IMR-90 (cell line): ENCODE measurements at regions not wholly inside any gene's neighbourhood (a gene's known extent, or its start where the extent isn't known, plus 50 kb on each side); places are given as distances from the start of the nearest gene placed in this dataset.

Experiments used
- ATAC-seq: fragments of 200-7000 bp; cut with Tn5 transposase; 2 replicates; pipeline ENCODE4 v1.9.1; 2020; ENCODE audit warnings: low read depth, mild to moderate bottlenecking, moderate library complexity
- BruUV-seq: library from RNA; stranded (reverse); fragments of 400-500 nt; replicated peaks from 2 replicates; lab custom pipeline; 2021; lab: Mats Ljungman, UMichigan
- CTCF ChIA-PET: fragments of 300-600 bp; formaldehyde crosslinking; extraction: SDS; loops from one replicate; lab custom pipeline; 2021; ENCODE audit warnings: antibody characterized with exemption; lab: Yijun Ruan, JAX
- POLR2A ChIA-PET: fragments of 300-600 bp; sonication (Branson Sonifier 250); formaldehyde crosslinking; loops from one replicate; lab custom pipeline; 2022; ENCODE audit warnings: antibody characterized with exemption; ENCODE audit not compliant: unreplicated experiment; lab: Charles Lee
- DNase-seq: peaks from one replicate; pipeline ENCODE4 v3.0.0; 2013
- H2AFZ ChIP-seq: replicated peaks from 2 replicates; pipeline ENCODE3; 2013; ENCODE audit warnings: low read length, mild to moderate bottlenecking; ENCODE audit not compliant: poor library complexity
- H2AK5ac ChIP-seq: 2 replicates; pipeline ENCODE4 v1.6.1; 2013; ENCODE audit warnings: low read depth, low read length, inconsistent platforms
- H2AK9ac ChIP-seq: replicated peaks from 2 replicates; pipeline ENCODE3; 2013; ENCODE audit warnings: mild to moderate bottlenecking, low read depth, low read length, moderate library complexity; ENCODE audit not compliant: poor library complexity
- H2BK120ac ChIP-seq: 2 replicates; pipeline ENCODE4 v1.6.1; 2013; ENCODE audit warnings: low read depth, low read length, inconsistent platforms
- H2BK15ac ChIP-seq: 3 replicates; pipeline ENCODE4 v1.6.1; 2013; ENCODE audit warnings: low read depth, low read length, inconsistent platforms
- H2BK20ac ChIP-seq: 2 replicates; pipeline ENCODE4 v1.6.1; 2013; ENCODE audit warnings: low read depth, mild to moderate bottlenecking, inconsistent platforms, low read length, moderate library complexity
- H2BK5ac ChIP-seq: 2 replicates; pipeline ENCODE4 v1.6.1; 2013; ENCODE audit warnings: mild to moderate bottlenecking, low read depth, low read length, inconsistent platforms; ENCODE audit not compliant: poor library complexity, severe bottlenecking
- H3K14ac ChIP-seq: replicated peaks from 2 replicates; pipeline ENCODE4 v1.6.1; 2013; ENCODE audit warnings: low read depth, low read length, inconsistent platforms
- H3K18ac ChIP-seq: 2 replicates; pipeline ENCODE4 v1.6.1; 2013; ENCODE audit warnings: low read depth, low read length, control low read depth
- H3K23ac ChIP-seq: 2 replicates; pipeline ENCODE4 v1.6.1; 2013; ENCODE audit warnings: low read depth, low read length, inconsistent platforms
- H3K27ac ChIP-seq: 2 replicates; pipeline ENCODE4 v1.5.1; 2013; ENCODE audit warnings: mild to moderate bottlenecking, control low read depth, low read length; ENCODE audit not compliant: insufficient read depth
- H3K27me3 ChIP-seq: 2 replicates; pipeline ENCODE4 v1.6.1; 2013; ENCODE audit warnings: low read length; ENCODE audit not compliant: control insufficient read depth, insufficient read depth
- H3K36me3 ChIP-seq: 2 replicates; pipeline ENCODE4 v1.6.1; 2013; ENCODE audit warnings: low read length, mixed read lengths; ENCODE audit not compliant: control insufficient read depth, insufficient read depth
- H3K4ac ChIP-seq: 2 replicates; pipeline ENCODE4 v1.6.1; 2013; ENCODE audit warnings: low read depth, low read length, inconsistent platforms
- H3K4me1 ChIP-seq: 2 replicates; pipeline ENCODE4 v1.6.1; 2013; ENCODE audit warnings: low read length, mixed read lengths; ENCODE audit not compliant: control insufficient read depth, insufficient read depth
- H3K4me2 ChIP-seq: 2 replicates; pipeline ENCODE4 v1.6.1; 2013; ENCODE audit warnings: low read depth, mild to moderate bottlenecking, control low read depth, low read length, moderate library complexity
- H3K4me3 ChIP-seq: 2 replicates; pipeline ENCODE4 v1.5.1; 2013; ENCODE audit warnings: low read depth, mild to moderate bottlenecking, control low read depth, low read length, moderate library complexity; ENCODE audit not compliant: insufficient read depth
- H3K56ac ChIP-seq: 2 replicates; pipeline ENCODE4 v1.6.1; 2013; ENCODE audit warnings: low read length, inconsistent platforms; ENCODE audit not compliant: insufficient read depth; ENCODE audit errors: extremely low read depth
- H3K79me1 ChIP-seq, 2 experiments: 2 replicates each; pipeline ENCODE4 v1.6.1; 2013; ENCODE audit warnings: low read length in 2 of 2, inconsistent platforms in 1 of 2, low read depth in 1 of 2
- H3K9ac ChIP-seq: 2 replicates; pipeline ENCODE4 v1.6.1; 2013; ENCODE audit warnings: low read depth, low read length, control low read depth
- H3K9me1 ChIP-seq: 2 replicates; pipeline ENCODE4 v1.6.1; 2013; ENCODE audit warnings: low read length, inconsistent platforms; ENCODE audit not compliant: insufficient read depth
- H3K9me3 ChIP-seq: 2 replicates; pipeline ENCODE4 v1.6.1; 2013; ENCODE audit warnings: low read length; ENCODE audit not compliant: control insufficient read depth, insufficient read depth
- H4K20me1 ChIP-seq: 2 replicates; pipeline ENCODE4 v1.6.1; 2013; ENCODE audit warnings: low read length, inconsistent platforms; ENCODE audit not compliant: insufficient read depth
- H4K5ac ChIP-seq: 2 replicates; pipeline ENCODE4 v1.6.1; 2013; ENCODE audit warnings: mild to moderate bottlenecking, low read depth, low read length, control low read depth
- H4K8ac ChIP-seq, 2 experiments: 2 replicates each; pipeline ENCODE4 v1.6.1; 2013; ENCODE audit warnings: low read depth in 2 of 2, low read length in 2 of 2, control low read depth in 1 of 2, inconsistent platforms in 1 of 2
- H4K91ac ChIP-seq: 2 replicates; pipeline ENCODE4 v1.6.1; 2013; ENCODE audit warnings: low read depth, low read length, inconsistent platforms; ENCODE audit not compliant: insufficient read depth
- CEBPB ChIP-seq: IDR thresholded peaks from 2 replicates; pipeline ENCODE4 v1.6.1; 2012; ENCODE audit warnings: low read depth, low read length, improper control_type of control experiment
- RCOR1 ChIP-seq: IDR thresholded peaks from 2 replicates; pipeline ENCODE4 v1.6.1; 2012; ENCODE audit warnings: mild to moderate bottlenecking, low read length, improper control_type of control experiment; ENCODE audit not compliant: insufficient replicate concordance
- WGBS, 2 experiments: methylation state at CpG; one replicate each; pipeline versions ENCODE4 v1.1.5 to v1.1.7; 2013; ENCODE audit warnings: missing lambda C conversion rate in 2 of 2; ENCODE audit not compliant: insufficient read length in 1 of 2; ENCODE audit errors: extremely low coverage in 2 of 2; 5-methylcytosine and 5-hydroxymethylcytosine counted together
- dilution Hi-C: fragments of 300-500 bp; cut with HindIII; formaldehyde crosslinking; loops from one replicate; pipeline ENCODE4 v1.14.3; 2018; ENCODE audit warnings: low sequenced_read_pairs; ENCODE audit not compliant: unreplicated experiment
- in situ Hi-C: fragments of 300-500 bp; cut with MboI; formaldehyde crosslinking; loops from 3 replicates; pipeline ENCODE4 v1.14.3; 2019; ENCODE audit warnings: low sequenced_read_pairs, inconsistent platforms, mixed read lengths
- intact Hi-C: fragments of 100-400 bp; cut with micrococcal nuclease; formaldehyde crosslinking; loops from 2 replicates; pipeline ENCODE4 v1.10.0; 2022

DNA sequence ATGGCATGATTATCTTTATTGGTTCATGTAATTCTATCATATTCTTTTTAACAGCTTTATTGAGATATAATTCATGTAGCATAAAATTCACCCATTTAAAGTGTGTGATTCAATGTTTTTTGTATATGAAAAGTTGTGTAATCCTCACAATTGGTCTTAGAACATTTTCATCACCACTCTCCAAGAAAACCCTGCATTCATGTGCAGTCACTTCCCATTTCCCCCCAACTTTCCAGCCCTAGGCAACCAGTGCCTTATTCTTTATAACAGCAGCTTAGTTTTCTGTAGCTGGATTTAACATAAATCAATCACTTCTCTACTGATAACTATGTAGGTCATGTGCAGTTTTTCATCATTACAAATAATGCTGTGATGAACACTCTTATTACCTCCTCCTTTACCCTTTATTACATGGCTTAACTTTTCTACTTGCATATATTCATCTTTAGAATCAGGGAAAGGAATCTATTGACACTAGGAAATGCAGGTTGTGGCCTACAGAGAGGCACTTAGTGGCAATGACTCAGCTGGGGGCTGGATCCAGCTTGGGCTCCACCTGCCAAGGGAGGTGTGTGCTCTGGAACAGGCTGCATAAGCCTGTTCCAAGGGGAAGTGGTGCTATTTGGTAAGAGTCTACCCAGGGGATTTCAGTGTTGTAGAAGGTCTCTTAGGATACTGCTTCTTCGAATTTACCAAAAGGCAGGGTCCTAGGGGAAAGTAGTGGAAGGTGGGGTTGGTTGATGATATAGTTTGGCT lies 89.1 kb downstream of the ETAA1 start:
- H3K4me3 ChIP-seq, result no peak overlapping the region
- H4K8ac ChIP-seq, result no peak overlapping the region
- WGBS, 2 experiments, result no CpG with 5 or more reads among the region's 1 CpG
- no peaks in the 10 kb centered on the region for H3K9me1 ChIP-seq
- no peak overlapping the region for H3K9ac ChIP-seq
- dilution Hi-C loops (no loop called here), in situ Hi-C loops (loop anchor here (25.0 kb wide), 1 partner anchor 351 kb away; no protein-coding TSS in a partner anchor), intact Hi-C loops (no loop called here)
- ATAC-seq, result no peak
- no peaks in the 10 kb centered on the region for H3K79me1 ChIP-seq
- H3K27ac ChIP-seq, result no peak overlapping the region
- no peak overlapping the region for H4K5ac ChIP-seq
- no peaks in the 10 kb centered on the region for H3K4me1 ChIP-seq
- H3K18ac ChIP-seq, result no peak overlapping the region
- H4K20me1 ChIP-seq, result no peaks in the 10 kb centered on the region
- H3K9me3 ChIP-seq, result no peaks in the 10 kb centered on the region
- H4K91ac ChIP-seq, result no peak overlapping the region; the same call in 1 of the 2 replicates
- BruUV-seq, result no TSS peak
- H3K56ac ChIP-seq, result no peak overlapping the region
- H3K14ac ChIP-seq, result 0 out of 2 replicates have a peak overlapping the region, but pooled peaks have one; percentile 11
- no peak overlapping the region for H2AK5ac ChIP-seq
- TF ChIP-seq CEBPB (0 out of 2 replicates have a peak, but pooled peaks have one; percentile 28), RCOR1 (no peak)
- no peak overlapping the region for H3K4me2 ChIP-seq
- H3K36me3 ChIP-seq, result no peaks in the 10 kb centered on the region
- POLR2A ChIA-PET, result interaction anchor here (0.6 kb wide), 1 partner anchor 14 kb away, joined by 4 read pairs; no protein-coding TSS in a partner anchor
- H2BK120ac ChIP-seq, result no peak overlapping the region
- no peak overlapping the region for H3K23ac ChIP-seq
- no peak overlapping the region for H3K4ac ChIP-seq
- no peak overlapping the region for H2BK20ac ChIP-seq
- H2BK5ac ChIP-seq, result no peak overlapping the region
- CTCF ChIA-PET, result interaction anchor here (1.1 kb wide), 1 partner anchor 9 kb away, joined by 3 read pairs; no protein-coding TSS in a partner anchor
- peak; percentile 32 for DNase-seq
- no peaks in the 10 kb centered on the region for H3K27me3 ChIP-seq
- H2AFZ ChIP-seq, result no peak overlapping the region
- H2AK9ac ChIP-seq, result no peak overlapping the region
- H2BK15ac ChIP-seq, result no peak overlapping the region; the same call in 2 of the 3 replicates
